Fibroblast of lung (primary cell): ENCODE measurements at regions not wholly inside any gene's neighbourhood (a gene's known extent, or its start where the extent isn't known, plus 50 kb on each side); places are given as distances from the start of the nearest gene placed in this dataset.

Source experiments
- EZH2 ChIP-seq: IDR thresholded peaks from 2 replicates; pipeline ENCODE4 v1.5.1; 2012; ENCODE audit warnings: low read length, control low read depth, mild to moderate bottlenecking; ENCODE audit errors: missing control alignments
- TF ChIP-seq, protein P1 (sequence below), 2 donors: IDR thresholded peaks in 1 of 2; conservative IDR thresholded peaks in 1 of 2; 1 replicate in 1 of 2; 2 replicates in 1 of 2; pipeline ENCODE4 v1.5.1; 2011 to 2012; ENCODE audit warnings: low read length in 2 of 2, control low read depth in 1 of 2, inconsistent platforms in 1 of 2, low read depth in 1 of 2, mild to moderate bottlenecking in 1 of 2

DNA sequence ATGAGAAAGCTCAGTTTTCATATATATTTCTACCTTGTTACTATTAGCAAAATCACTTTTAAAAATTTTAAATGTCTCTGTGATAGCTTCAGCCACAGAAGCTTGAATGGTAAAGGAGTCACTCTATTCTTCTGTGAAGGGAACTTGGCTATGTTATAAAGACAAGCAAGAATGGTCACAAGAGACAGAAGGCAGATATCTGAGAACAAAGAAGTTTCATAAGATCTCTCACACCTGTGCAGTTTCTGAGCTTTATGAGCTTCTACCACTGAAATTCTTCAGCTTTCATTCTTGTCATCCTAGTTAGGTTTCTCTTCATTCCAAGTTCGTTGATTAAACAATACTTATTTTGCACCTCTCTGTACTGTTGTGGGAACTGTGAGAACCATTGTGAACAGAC, 853.4 kb downstream of the IGSF11 start:
- TF ChIP-seq, protein P1, sequence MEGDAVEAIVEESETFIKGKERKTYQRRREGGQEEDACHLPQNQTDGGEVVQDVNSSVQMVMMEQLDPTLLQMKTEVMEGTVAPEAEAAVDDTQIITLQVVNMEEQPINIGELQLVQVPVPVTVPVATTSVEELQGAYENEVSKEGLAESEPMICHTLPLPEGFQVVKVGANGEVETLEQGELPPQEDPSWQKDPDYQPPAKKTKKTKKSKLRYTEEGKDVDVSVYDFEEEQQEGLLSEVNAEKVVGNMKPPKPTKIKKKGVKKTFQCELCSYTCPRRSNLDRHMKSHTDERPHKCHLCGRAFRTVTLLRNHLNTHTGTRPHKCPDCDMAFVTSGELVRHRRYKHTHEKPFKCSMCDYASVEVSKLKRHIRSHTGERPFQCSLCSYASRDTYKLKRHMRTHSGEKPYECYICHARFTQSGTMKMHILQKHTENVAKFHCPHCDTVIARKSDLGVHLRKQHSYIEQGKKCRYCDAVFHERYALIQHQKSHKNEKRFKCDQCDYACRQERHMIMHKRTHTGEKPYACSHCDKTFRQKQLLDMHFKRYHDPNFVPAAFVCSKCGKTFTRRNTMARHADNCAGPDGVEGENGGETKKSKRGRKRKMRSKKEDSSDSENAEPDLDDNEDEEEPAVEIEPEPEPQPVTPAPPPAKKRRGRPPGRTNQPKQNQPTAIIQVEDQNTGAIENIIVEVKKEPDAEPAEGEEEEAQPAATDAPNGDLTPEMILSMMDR (conservative IDR thresholded peaks at IDR 0.05 in 1 of 2, IDR thresholded peaks at IDR 0.05 in 1 of 2; ENCODE audit: low read depth in 1 of 2, low read length in 2 of 2): no peak
- TF ChIP-seq EZH2: no peak
